Gastrocnemius medialis (tissue), 4 donors: ENCODE measurements at regions not wholly inside any gene's neighbourhood (a gene's known extent, or its start where the extent isn't known, plus 50 kb on each side); places are given as distances from the start of the nearest gene placed in this dataset.

ENCODE experiments used
- CTCF ChIP-seq, 5 experiments: fragments of 450-650 bp in 3 of 5; fragments of 200-600 bp in 2 of 5; sonication (generic) in 2 of 5; IDR thresholded peaks in 4 of 5; conservative IDR thresholded peaks in 1 of 5; 1 replicate in 4 of 5; 2 replicates in 1 of 5; pipeline ENCODE4 v1.5.1; 2016 to 2019; ENCODE audit warnings: antibody characterized with exemption in 5 of 5, mild to moderate bottlenecking in 3 of 5, moderate library complexity in 3 of 5
- POLR2A ChIP-seq, 2 donors: fragments of 450-650 bp; IDR thresholded peaks; one replicate each; pipeline ENCODE4 v1.6.1; 2017; ENCODE audit warnings: antibody characterized with exemption in 2 of 2, mild to moderate bottlenecking in 2 of 2, moderate library complexity in 2 of 2

GRCh38 chr7:10657837-10658236 lies 315.8 kb upstream of the PHF14 start:
- no peak for TF ChIP-seq CTCF (IDR thresholded peaks at IDR 0.05 in 4 of 5, conservative IDR thresholded peaks at IDR 0.05 in 1 of 5)
- no peak for TF ChIP-seq POLR2A (IDR thresholded peaks at IDR 0.05)
